SKM-1 treated with dmso at 0.1 percent for 144 hours (cell line): ENCODE measurements at regions not wholly inside any gene's neighbourhood (a gene's known extent, or its start where the extent isn't known, plus 50 kb on each side); places are given as distances from the start of the nearest gene placed in this dataset.

Experiments used
- DNase-seq: peaks from one replicate; lab custom pipeline; 2025; ENCODE audit not compliant: unreplicated experiment; lab: John Stamatoyannopoulos, UW

DNA sequence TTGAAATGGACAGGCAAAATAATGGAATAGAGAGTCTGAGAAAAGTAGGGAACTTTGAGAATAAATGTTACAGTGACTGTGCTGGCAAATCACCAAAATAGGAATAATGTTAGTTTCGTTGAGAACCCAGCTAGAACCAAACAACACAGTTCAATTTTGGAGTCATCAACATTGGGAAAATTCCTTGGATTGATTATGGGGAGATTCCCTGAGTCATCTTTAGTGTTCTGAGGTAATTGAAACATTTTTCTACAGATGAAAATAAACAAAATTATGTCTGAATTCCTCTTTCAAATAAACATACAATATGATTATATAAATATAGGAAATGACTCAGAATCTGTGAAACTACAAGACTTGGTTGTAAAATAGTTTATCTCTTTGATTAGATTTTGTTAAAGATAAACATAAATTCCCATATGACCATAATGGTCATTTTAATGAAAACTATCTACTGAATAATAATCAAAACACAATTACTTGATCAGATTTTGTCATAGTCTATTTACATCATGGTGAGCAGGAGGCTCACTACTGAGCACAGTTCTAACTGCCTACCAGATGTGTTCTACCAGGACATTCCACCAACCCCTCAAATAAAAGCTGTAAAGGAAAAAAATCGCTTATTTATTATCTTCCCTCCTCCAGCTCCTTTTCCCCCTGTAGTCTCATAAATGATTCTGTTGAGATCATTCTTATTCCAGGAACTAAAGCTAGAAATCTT lies 51.4 kb upstream of the GABRA2 start:
- DNase-seq: no peak
